HL-60 (cell line): ENCODE measurements at regions not wholly inside any gene's neighbourhood (a gene's known extent, or its start where the extent isn't known, plus 50 kb on each side); places are given as distances from the start of the nearest gene placed in this dataset.

Source experiments
- DNase-seq, 2 experiments: peaks; one replicate each; pipeline ENCODE4 v3.0.0-alpha.2; 2010 to 2020; ENCODE audit warnings: low read depth in 1 of 2, low spot score in 1 of 2
- H3K27ac ChIP-seq: fragments of 250-450 bp; sonication (Bioruptor Pico); replicated peaks from 2 replicates; pipeline ENCODE4 v1.5.1; 2020; ENCODE audit warnings: mild to moderate bottlenecking, moderate library complexity
- H3K27me3 ChIP-seq: fragments of 250-450 bp; sonication (Bioruptor Pico); 2 replicates; pipeline ENCODE4 v1.5.1; 2021; ENCODE audit warnings: mild to moderate bottlenecking, moderate library complexity; ENCODE audit not compliant: insufficient read depth, poor library complexity, severe bottlenecking
- H3K4me3 ChIP-seq: replicated peaks from 2 replicates; pipeline ENCODE4 v1.5.1; 2011; ENCODE audit warnings: mild to moderate bottlenecking, control low read depth, low read length; ENCODE audit not compliant: insufficient read depth
- CTCF ChIP-seq: IDR thresholded peaks from one replicate; pipeline ENCODE4 v1.5.1; 2011; ENCODE audit warnings: low read length, control low read depth, inconsistent platforms; ENCODE audit not compliant: insufficient read depth
- GABPA ChIP-seq: IDR thresholded peaks from 2 replicates; pipeline ENCODE4 v1.6.1; 2012; ENCODE audit warnings: low read depth
- POLR2AphosphoS5 ChIP-seq: IDR thresholded peaks from 2 replicates; pipeline ENCODE4 v1.6.1; 2012; ENCODE audit warnings: low read depth
- REST ChIP-seq: IDR thresholded peaks from 2 replicates; pipeline ENCODE4 v1.6.1; 2012; ENCODE audit warnings: low read depth; ENCODE audit not compliant: insufficient replicate concordance
- SPI1 ChIP-seq: IDR thresholded peaks from 2 replicates; pipeline ENCODE4 v1.6.1; 2012; ENCODE audit warnings: low read depth, mild to moderate bottlenecking, borderline replicate concordance

GRCh38 chr6:16965689-16966088, 136.2 kb upstream of the STMND1 start:
- Histone ChIP-seq H3K27ac (no peak overlapping the region), H3K4me3 (no peak overlapping the region), H3K27me3 (peaks cover 2% of the 10 kb centered on the region)
- TF ChIP-seq CTCF (no peak), GABPA (no peak), POLR2AphosphoS5 (no peak)
- DNase-seq: no peak

GRCh38 chr6:16964553-16965499, 137.0 kb upstream of the STMND1 start:
- Histone ChIP-seq H3K27me3 (peaks cover 8% of the 10 kb centered on the region), H3K27ac (no peak overlapping the region), H3K4me3 (no peak overlapping the region)
- TF ChIP-seq REST (no peak), CTCF (peak; percentile 82), POLR2AphosphoS5 (no peak), SPI1 (no peak), GABPA (no peak)
- peak in 1 of 2 experiments; percentile 62 for DNase-seq

GRCh38 chr6:16961577-16961976, 140.3 kb upstream of the STMND1 start:
- no peak overlapping the region for H3K4me3 ChIP-seq
- DNase-seq: no peak
- no peak for TF ChIP-seq CTCF
- TF ChIP-seq SPI1: no peak
- no peak for TF ChIP-seq GABPA
- no peak overlapping the region for H3K27ac ChIP-seq
- H3K27me3 ChIP-seq: peaks cover 8% of the 10 kb centered on the region

DNA sequence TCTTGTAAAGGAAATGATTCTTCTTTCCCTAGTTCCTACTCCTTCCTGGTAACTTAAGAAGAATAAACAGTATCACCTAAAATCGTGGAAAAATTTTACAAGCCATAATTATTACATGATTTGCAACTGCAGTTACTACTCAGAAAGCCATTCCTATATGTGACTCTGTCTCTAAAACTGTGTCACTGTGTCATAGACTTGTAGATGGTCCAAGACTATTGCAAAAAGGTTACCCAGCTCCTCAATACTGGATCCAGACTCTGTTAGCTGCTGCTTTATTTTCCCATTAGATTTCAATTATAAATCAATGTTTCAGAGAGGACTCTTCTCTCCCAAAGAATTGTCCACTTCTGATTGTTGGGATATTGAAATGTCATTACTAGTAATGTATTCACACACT, 142.1 kb upstream of the STMND1 start:
- Histone ChIP-seq H3K27ac (no peak overlapping the region), H3K27me3 (peaks cover 8% of the 10 kb centered on the region), H3K4me3 (no peak overlapping the region)
- no peak for DNase-seq
- no peak for TF ChIP-seq CTCF
- TF ChIP-seq GABPA: no peak
